Activated CD8-positive, alpha-beta memory T cell treated with anti-CD3 and anti-CD28 coated beads, Interleukin-2, amount 50 U/mL, for 24 hours (primary cell): ENCODE measurements at regions not wholly inside any gene's neighbourhood (a gene's known extent, or its start where the extent isn't known, plus 50 kb on each side); places are given as distances from the start of the nearest gene placed in this dataset.
"Not testable (repeated sequence)": the region's sequence is repeated elsewhere in the genome, so short reads cannot be mapped to it uniquely, and the experiment has no call there.

Source experiments
- DNase-seq: peaks from one replicate; pipeline ENCODE4 v3.0.0-alpha.2; 2020; ENCODE audit errors: extremely low read depth

GRCh38 chr15:84094720-84095119, 140.9 kb upstream of the GOLGA6L4 start:
- DNase-seq, result not testable (repeated sequence)

- DNase-seq, result not testable (repeated sequence)
Observed at GRCh38 chr15:84097053-84097452, 138.5 kb upstream of the GOLGA6L4 start.

- no peak for DNase-seq
Observed at GRCh38 chr15:84098604-84099003, 137.0 kb upstream of the GOLGA6L4 start.

GRCh38 chr15:84099181-84099580, 136.4 kb upstream of the GOLGA6L4 start:
- no peak for DNase-seq

GRCh38 chr15:84103345-84103744, 132.2 kb upstream of the GOLGA6L4 start:
- DNase-seq, result no peak

GRCh38 chr15:84104853-84105252, 130.7 kb upstream of the GOLGA6L4 start:
- DNase-seq, result no peak

- no peak for DNase-seq
Observed at GRCh38 chr15:84108728-84109127, 126.8 kb upstream of the GOLGA6L4 start.

- no peak for DNase-seq
Observed at GRCh38 chr15:84111575-84111974, 124.0 kb upstream of the GOLGA6L4 start.

GRCh38 chr15:84112025-84112424, 123.5 kb upstream of the GOLGA6L4 start:
- DNase-seq, result no peak

GRCh38 chr15:84113919-84114318, 121.7 kb upstream of the GOLGA6L4 start:
- no peak for DNase-seq

GRCh38 chr15:84114680-84115079, 120.9 kb upstream of the GOLGA6L4 start:
- DNase-seq, result not testable (repeated sequence)

- DNase-seq, result not testable (repeated sequence)
Observed at GRCh38 chr15:84119351-84119750, 116.2 kb upstream of the GOLGA6L4 start.

- not testable (repeated sequence) for DNase-seq
Observed at GRCh38 chr15:84120903-84121302, 114.7 kb upstream of the GOLGA6L4 start.

- DNase-seq, result not testable (repeated sequence)
Observed at GRCh38 chr15:84128706-84129105, 106.9 kb upstream of the GOLGA6L4 start.

- not testable (repeated sequence) for DNase-seq
Observed at GRCh38 chr15:84130098-84130831, 105.3 kb upstream of the GOLGA6L4 start.

- not testable (repeated sequence) for DNase-seq
Observed at GRCh38 chr15:84135931-84136456, 99.6 kb upstream of the GOLGA6L4 start.

GRCh38 chr15:84142888-84143337, 92.7 kb upstream of the GOLGA6L4 start:
- DNase-seq, result peak; percentile 39

GRCh38 chr15:84143753-84144314, 91.7 kb upstream of the GOLGA6L4 start:
- DNase-seq, result no peak

- not testable (repeated sequence) for DNase-seq
Observed at GRCh38 chr15:84144946-84145345, 90.6 kb upstream of the GOLGA6L4 start.

- not testable (repeated sequence) for DNase-seq
Observed at GRCh38 chr15:84146299-84146698, 89.3 kb upstream of the GOLGA6L4 start.

GRCh38 chr15:84147307-84147706, 88.3 kb upstream of the GOLGA6L4 start:
- not testable (repeated sequence) for DNase-seq

GRCh38 chr15:84151205-84151931, 84.2 kb upstream of the GOLGA6L4 start:
- no peak for DNase-seq
